ENCODE measurements at regions not wholly inside any gene's neighbourhood (a gene's known extent, or its start where the extent isn't known, plus 50 kb on each side); places are given as distances from the start of the nearest gene placed in this dataset.
"Not testable (repeated sequence)": the region's sequence is repeated elsewhere in the genome, so short reads cannot be mapped to it uniquely, and the experiment has no call there.

DNA sequence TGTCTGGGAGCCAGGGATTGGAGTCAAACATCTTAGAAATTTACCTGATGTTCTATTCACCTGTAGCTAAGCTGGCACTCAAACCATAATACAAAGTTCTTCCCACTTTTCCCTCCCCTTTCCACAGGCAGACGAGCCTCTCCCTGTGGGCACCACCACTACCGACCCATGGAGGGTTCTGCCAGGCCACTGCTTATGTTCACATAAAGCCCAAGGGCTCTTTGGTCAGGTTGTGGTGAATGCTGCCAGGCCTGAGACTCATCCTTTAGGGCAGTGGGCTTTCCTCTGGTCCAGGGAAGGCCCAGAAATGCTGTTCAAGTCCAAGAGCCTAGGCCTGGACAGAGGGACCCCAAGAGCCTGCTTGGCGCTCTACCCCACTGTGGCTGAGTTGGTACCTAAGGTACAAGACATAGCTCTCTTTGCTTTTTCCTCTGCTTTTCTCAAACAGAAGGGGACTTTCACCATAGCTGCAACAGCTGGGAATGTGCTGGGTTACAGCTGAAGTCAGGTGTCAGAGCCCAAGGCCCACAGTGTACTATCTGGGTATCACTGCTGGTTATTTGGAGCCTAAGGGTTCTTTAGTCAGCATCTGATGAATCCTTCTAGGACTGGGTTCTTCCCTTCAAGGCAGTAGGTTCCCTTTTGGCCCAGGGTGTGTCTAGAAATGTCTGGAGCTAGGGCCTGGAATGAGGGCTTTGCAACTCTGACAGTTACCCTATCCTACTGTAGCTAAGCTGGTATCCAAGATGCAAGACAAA lies 620.1 kb downstream of the TLE1 start:
- no peak overlapping the region for H2AFZ ChIP-seq (ENCODE audit: low read length)
- intact Hi-C loops (cut with micrococcal nuclease; ENCODE audit: unreplicated experiment) = no loop called here
- no peak overlapping the region for H3K9ac ChIP-seq (ENCODE audit: insufficient read depth, low read depth, low read length)
- H3K27ac ChIP-seq (ENCODE audit: extremely low read length, insufficient read depth, low read length) = no peak overlapping the region
- no peak for FAIRE-seq
- 11% methylated on average over 3 of the region's 3 CpGs for WGBS (ENCODE audit: low lambda C conversion rate)
- peaks cover 11% of the 10 kb centered on the region; the same call in 1 of the 2 replicates for H3K9me3 ChIP-seq (ENCODE audit: low read length)
- no peaks in the 10 kb centered on the region for H3K36me3 ChIP-seq (replicated peaks in 1 of 2; ENCODE audit: control insufficient read depth in 1 of 2, insufficient read depth in 2 of 2, low read length in 2 of 2)
- no peak overlapping the region for H3K4me2 ChIP-seq (ENCODE audit: low read depth, low read length)
- TF ChIP-seq KDM3A (CRISPR knock-in tag; IDR thresholded peaks at IDR 0.05; ENCODE audit: low read depth) = no peak
- TF ChIP-seq SP1 (IDR thresholded peaks at IDR 0.05) = no peak
- no peak for TF ChIP-seq SP1 (CRISPR knock-in tag; IDR thresholded peaks at IDR 0.05)
- TF ChIP-seq CREB1 (IDR thresholded peaks at IDR 0.05) = no peak
- TF ChIP-seq CREB1 (CRISPR knock-in tag; IDR thresholded peaks at IDR 0.05) = no peak
- TF ChIP-seq ZNF546 (CRISPR knock-in tag; conservative IDR thresholded peaks at IDR 0.05) = no peak
- no peak for TF ChIP-seq KDM5A (IDR thresholded peaks at IDR 0.05; ENCODE audit: borderline replicate concordance, low read length)
- TF ChIP-seq TRIM22 (IDR thresholded peaks at IDR 0.05) = no peak
- TF ChIP-seq PBX3 (CRISPR knock-in tag; IDR thresholded peaks at IDR 0.05; ENCODE audit: borderline replicate concordance) = no peak
- TF ChIP-seq ZNF225 (CRISPR knock-in tag; IDR thresholded peaks at IDR 0.05) = no peak
- no peak for TF ChIP-seq ZNF382 (CRISPR knock-in tag; IDR thresholded peaks at IDR 0.05; ENCODE audit: borderline replicate concordance)
- no peak for TF ChIP-seq ZKSCAN8 (CRISPR knock-in tag; IDR thresholded peaks at IDR 0.05; ENCODE audit: borderline replicate concordance)
- no peak for TF ChIP-seq ZNF75D (CRISPR knock-in tag; IDR thresholded peaks at IDR 0.05; ENCODE audit: borderline replicate concordance)
- no peak for TF ChIP-seq ZFX (CRISPR knock-in tag; IDR thresholded peaks at IDR 0.05; ENCODE audit: low read depth)
- BruUV-seq (replicated peaks) = no TSS peak
- in situ Hi-C loops (cut with HindIII; ENCODE audit: extremely low pct_ligation_motif_present, low pct_unique_long_range_greater_than_20kb) = no loop called here
- H3K27me3 ChIP-seq (ENCODE audit: control insufficient read depth in 1 of 2, insufficient read depth in 2 of 2, low read length in 2 of 2) = no peaks in the 10 kb centered on the region
- H3K4me3 ChIP-seq (replicated peaks in 1 of 3; ENCODE audit: insufficient read depth in 1 of 3, low read depth in 2 of 3, low read length in 3 of 3) = no peak overlapping the region
- no peak for DNase-seq (ENCODE audit: low spot score)
- H3K79me2 ChIP-seq (ENCODE audit: insufficient read depth, low read length) = no peaks in the 10 kb centered on the region
- POLR2A ChIA-PET = no interaction called here
- H4K20me1 ChIP-seq (ENCODE audit: insufficient read depth, low read length) = no peaks in the 10 kb centered on the region
- ATAC-seq = no peak
- CTCF ChIA-PET (ENCODE audit: low intra/inter-chr PET ratio, low total read pairs) = no interaction called here
- no peaks in the 10 kb centered on the region for H3K4me1 ChIP-seq (ENCODE audit: insufficient read depth, low read length)

GRCh38 chr9:81062995-81063394 lies 626.4 kb downstream of the TLE1 start:
- H3K27me3 ChIP-seq (ENCODE audit: control insufficient read depth in 1 of 2, insufficient read depth in 2 of 2, low read length in 2 of 2); H3K27ac ChIP-seq (ENCODE audit: extremely low read length, insufficient read depth, low read length); ATAC-seq; CTCF ChIA-PET (ENCODE audit: low intra/inter-chr PET ratio, low total read pairs); DNase-seq (ENCODE audit: low spot score); H2AFZ ChIP-seq (ENCODE audit: low read length); BruUV-seq (replicated peaks); H3K4me2 ChIP-seq (ENCODE audit: low read depth, low read length); FAIRE-seq; intact Hi-C loops (cut with micrococcal nuclease; ENCODE audit: unreplicated experiment); H3K4me1 ChIP-seq (ENCODE audit: insufficient read depth, low read length); H4K20me1 ChIP-seq (ENCODE audit: insufficient read depth, low read length); POLR2A ChIA-PET; in situ Hi-C loops (cut with HindIII; ENCODE audit: extremely low pct_ligation_motif_present, low pct_unique_long_range_greater_than_20kb); H3K36me3 ChIP-seq (replicated peaks in 1 of 2; ENCODE audit: control insufficient read depth in 1 of 2, insufficient read depth in 2 of 2, low read length in 2 of 2); H3K79me2 ChIP-seq (ENCODE audit: insufficient read depth, low read length); H3K9ac ChIP-seq (ENCODE audit: insufficient read depth, low read depth, low read length); H3K4me3 ChIP-seq (replicated peaks in 1 of 3; ENCODE audit: insufficient read depth in 1 of 3, low read depth in 2 of 3, low read length in 3 of 3): not testable (repeated sequence)
- 5% methylated on average over 3 of the region's 3 CpGs for WGBS (ENCODE audit: low lambda C conversion rate)
- peaks cover 32% of the 10 kb centered on the region for H3K9me3 ChIP-seq (ENCODE audit: low read length)
